ENCODE measurements at regions not wholly inside any gene's neighbourhood (a gene's known extent, or its start where the extent isn't known, plus 50 kb on each side); places are given as distances from the start of the nearest gene placed in this dataset.
A peak's percentile ranks its signal among the peaks of the same experiment; 100 is the strongest.

DNA sequence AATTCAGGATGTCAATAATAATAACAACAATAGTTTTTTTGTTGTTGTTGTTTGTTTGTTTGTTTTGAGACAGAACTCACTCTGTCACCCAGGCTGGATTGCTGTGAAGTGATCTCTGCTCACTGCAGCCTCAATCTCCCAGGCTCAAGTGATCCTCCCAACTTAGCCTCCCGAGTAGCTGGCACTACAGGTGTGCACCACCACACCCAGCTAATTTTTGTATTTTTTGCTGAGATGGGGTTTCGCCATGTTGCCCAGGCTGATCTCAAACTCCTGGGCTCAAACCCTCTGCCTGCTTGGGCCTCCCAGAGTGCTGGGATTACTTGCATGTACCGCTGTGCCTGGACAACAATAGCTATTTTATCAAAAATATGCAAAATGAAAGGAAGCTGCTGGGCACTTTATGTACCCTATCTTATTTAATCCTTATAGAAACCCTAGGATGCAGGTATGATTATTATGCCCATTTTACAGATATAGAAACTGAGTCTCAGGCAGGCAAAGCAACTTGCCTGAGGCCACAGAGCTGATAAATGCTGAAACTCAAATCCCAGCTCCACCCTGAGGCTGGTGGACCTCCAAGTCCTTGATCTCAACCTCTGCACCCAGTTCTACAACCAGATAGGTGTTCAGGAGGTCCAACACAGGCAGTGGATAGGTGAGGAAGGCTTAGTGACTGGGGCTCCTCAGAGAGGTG is 57.4 kb upstream of the CTPS1 start:
- Histone ChIP-seq H3K27ac (peak overlapping the region; percentile 84 to 96), H3K4me1 (peaks cover 4 to 21% of the 10 kb centered on the region in 2 donors), H3K36me3 (no peaks in the 10 kb centered on the region), H3K4me3 (no peak overlapping the region), H3K27me3 (no peaks in the 10 kb centered on the region), H3K9me3 (no peaks in the 10 kb centered on the region)
- no peak for DNase-seq (ENCODE audit: low spot score in 2 of 2)
- intact Hi-C loops (cut with DNase I; ENCODE audit: low total_unique reads) = no loop called here
- no peak for TF ChIP-seq POLR2AphosphoS5 (IDR thresholded peaks at IDR 0.05)
- TF ChIP-seq POLR2A (IDR thresholded peaks at IDR 0.05) = no peak
- TF ChIP-seq, protein P1, sequence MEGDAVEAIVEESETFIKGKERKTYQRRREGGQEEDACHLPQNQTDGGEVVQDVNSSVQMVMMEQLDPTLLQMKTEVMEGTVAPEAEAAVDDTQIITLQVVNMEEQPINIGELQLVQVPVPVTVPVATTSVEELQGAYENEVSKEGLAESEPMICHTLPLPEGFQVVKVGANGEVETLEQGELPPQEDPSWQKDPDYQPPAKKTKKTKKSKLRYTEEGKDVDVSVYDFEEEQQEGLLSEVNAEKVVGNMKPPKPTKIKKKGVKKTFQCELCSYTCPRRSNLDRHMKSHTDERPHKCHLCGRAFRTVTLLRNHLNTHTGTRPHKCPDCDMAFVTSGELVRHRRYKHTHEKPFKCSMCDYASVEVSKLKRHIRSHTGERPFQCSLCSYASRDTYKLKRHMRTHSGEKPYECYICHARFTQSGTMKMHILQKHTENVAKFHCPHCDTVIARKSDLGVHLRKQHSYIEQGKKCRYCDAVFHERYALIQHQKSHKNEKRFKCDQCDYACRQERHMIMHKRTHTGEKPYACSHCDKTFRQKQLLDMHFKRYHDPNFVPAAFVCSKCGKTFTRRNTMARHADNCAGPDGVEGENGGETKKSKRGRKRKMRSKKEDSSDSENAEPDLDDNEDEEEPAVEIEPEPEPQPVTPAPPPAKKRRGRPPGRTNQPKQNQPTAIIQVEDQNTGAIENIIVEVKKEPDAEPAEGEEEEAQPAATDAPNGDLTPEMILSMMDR (IDR thresholded peaks at IDR 0.05) = no peak

- no peak overlapping the region for H3K4me3 ChIP-seq
- peak overlapping the region; percentile 84 to 96 for H3K27ac ChIP-seq
- TF ChIP-seq, protein P1 (IDR thresholded peaks at IDR 0.05) = peak; percentile 9 to 65 (median 21)
- TF ChIP-seq POLR2AphosphoS5 (IDR thresholded peaks at IDR 0.05) (no peak), POLR2A (IDR thresholded peaks at IDR 0.05) (no peak)
- H3K27me3 ChIP-seq = no peaks in the 10 kb centered on the region
- H3K9me3 ChIP-seq = no peaks in the 10 kb centered on the region
- intact Hi-C loops (cut with DNase I; ENCODE audit: low total_unique reads) = no loop called here
- peaks cover 4 to 18% of the 10 kb centered on the region in 2 donors for H3K4me1 ChIP-seq
- no peaks in the 10 kb centered on the region for H3K36me3 ChIP-seq
- DNase-seq (ENCODE audit: low spot score in 2 of 2) = peak; percentile 58 to 74
These were observed 56.5 kb upstream of the CTPS1 start for GRCh38 chr1:40922969-40923368.

GRCh38 chr1:40923511-40924020 is 55.9 kb upstream of the CTPS1 start:
- H3K4me1 ChIP-seq = peaks cover 4 to 12% of the 10 kb centered on the region in 2 donors
- H3K9me3 ChIP-seq = no peaks in the 10 kb centered on the region
- H3K27me3 ChIP-seq = no peaks in the 10 kb centered on the region
- no peak overlapping the region for H3K4me3 ChIP-seq
- no peaks in the 10 kb centered on the region for H3K36me3 ChIP-seq
- no peak for DNase-seq (ENCODE audit: low spot score in 2 of 2)
- intact Hi-C loops (cut with DNase I; ENCODE audit: low total_unique reads) = no loop called here
- no peak for TF ChIP-seq POLR2AphosphoS5 (IDR thresholded peaks at IDR 0.05)
- no peak for TF ChIP-seq POLR2A (IDR thresholded peaks at IDR 0.05)
- TF ChIP-seq, protein P1 (IDR thresholded peaks at IDR 0.05) = no peak
- H3K27ac ChIP-seq = peak overlapping the region; percentile 84 to 96

DNA sequence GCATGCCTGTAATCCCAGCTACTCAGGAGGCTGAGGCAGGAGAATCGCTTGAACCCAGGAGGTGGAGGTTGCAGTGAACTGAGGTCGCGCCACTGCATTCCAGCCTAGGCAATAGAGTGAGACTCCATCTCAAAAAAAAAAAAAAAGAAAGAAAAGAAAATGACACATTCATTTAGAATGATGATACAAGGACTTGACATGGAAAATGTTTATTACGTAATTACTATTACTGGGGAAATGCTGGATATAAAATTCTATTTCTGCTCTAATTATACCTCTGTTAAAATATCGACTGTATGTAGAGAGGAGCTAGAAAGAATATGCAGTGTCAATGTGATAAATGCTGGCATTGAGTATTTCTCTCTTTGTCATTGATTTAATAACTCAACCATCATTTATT is 54.7 kb upstream of the CTPS1 start:
- no peak for TF ChIP-seq POLR2AphosphoS5 (IDR thresholded peaks at IDR 0.05)
- TF ChIP-seq, protein P1 (IDR thresholded peaks at IDR 0.05) = no peak
- TF ChIP-seq POLR2A (IDR thresholded peaks at IDR 0.05) = no peak

GRCh38 chr1:40925834-40926410 is 53.6 kb upstream of the CTPS1 start:
- intact Hi-C loops (cut with DNase I; ENCODE audit: low total_unique reads) = no loop called here

More for the DNA sequence above, 54.7 kb upstream of the CTPS1 start:
- Histone ChIP-seq H3K4me1 (peaks cover 3 to 9% of the 10 kb centered on the region in 2 donors), H3K27me3 (no peaks in the 10 kb centered on the region), H3K27ac (no peak overlapping the region), H3K9me3 (no peaks in the 10 kb centered on the region), H3K36me3 (no peaks in the 10 kb centered on the region), H3K4me3 (no peak overlapping the region)
- intact Hi-C loops (cut with DNase I; ENCODE audit: low total_unique reads) = no loop called here
- DNase-seq (ENCODE audit: low spot score in 2 of 2) = no peak

More at GRCh38 chr1:40925834-40926410, 53.6 kb upstream of the CTPS1 start:
- no peaks in the 10 kb centered on the region for H3K27me3 ChIP-seq
- H3K27ac ChIP-seq = peak overlapping the region; percentile 71 to 73
- no peaks in the 10 kb centered on the region for H3K9me3 ChIP-seq
- H3K36me3 ChIP-seq = no peaks in the 10 kb centered on the region
- DNase-seq (ENCODE audit: low spot score in 2 of 2) = no peak
- H3K4me1 ChIP-seq = no peaks in the 10 kb centered on the region
- TF ChIP-seq, protein P1 (IDR thresholded peaks at IDR 0.05) = no peak
- TF ChIP-seq POLR2A (IDR thresholded peaks at IDR 0.05) (no peak), POLR2AphosphoS5 (IDR thresholded peaks at IDR 0.05) (no peak)
- no peak overlapping the region for H3K4me3 ChIP-seq

All from breast epithelium (tissue), 4 donors.